ENCODE measurements at regions not wholly inside any gene's neighbourhood (a gene's known extent, or its start where the extent isn't known, plus 50 kb on each side); places are given as distances from the start of the nearest gene placed in this dataset.

GRCh38 chr5:43900974-43901373 is 298.0 kb downstream of the NNT start:
- Mint-ChIP-seq H3K27me3 (no peaks in the 10 kb centered on the region), H3K9me3 (ENCODE audit: low read depth) (no peaks in the 10 kb centered on the region), H3K4me3 (no peak overlapping the region), H3K27ac (no peak overlapping the region), H3K4me1 (no peaks in the 10 kb centered on the region), H3K36me3 (ENCODE audit: low read depth) (no peaks in the 10 kb centered on the region)
- ATAC-seq, result no peak
- intact Hi-C loops (cut with DNase I, micrococcal nuclease), result no loop called here
- CTCF ChIA-PET, result interaction anchor here (1.4 kb wide), 1 partner anchor 12 kb away, joined by 3 read pairs; no protein-coding TSS in a partner anchor
- DNase-seq, result no peak
- POLR2A ChIA-PET, result no interaction called here

- ChIA-PET POLR2A (no interaction called here), CTCF (no interaction called here)
- no peaks in the 10 kb centered on the region for H3K9me3 Mint-ChIP-seq (ENCODE audit: low read depth)
- H3K36me3 Mint-ChIP-seq (ENCODE audit: low read depth), result no peaks in the 10 kb centered on the region
- intact Hi-C loops (cut with DNase I, micrococcal nuclease), result no loop called here
- no peak overlapping the region for H3K27ac Mint-ChIP-seq
- ATAC-seq (no peak), DNase-seq (no peak)
- no peaks in the 10 kb centered on the region for H3K4me1 Mint-ChIP-seq
- no peak overlapping the region for H3K4me3 Mint-ChIP-seq
- H3K27me3 Mint-ChIP-seq, result no peaks in the 10 kb centered on the region
These were observed 292.9 kb downstream of the NNT start for GRCh38 chr5:43895876-43896275.

- Mint-ChIP-seq H3K27me3 (no peaks in the 10 kb centered on the region), H3K9me3 (ENCODE audit: low read depth) (no peaks in the 10 kb centered on the region), H3K4me1 (no peaks in the 10 kb centered on the region), H3K36me3 (ENCODE audit: low read depth) (no peaks in the 10 kb centered on the region), H3K4me3 (no peak overlapping the region), H3K27ac (no peak overlapping the region)
- no peak for DNase-seq
- CTCF ChIA-PET, result no interaction called here
- ATAC-seq, result no peak
- intact Hi-C loops (cut with DNase I, micrococcal nuclease), result no loop called here
- POLR2A ChIA-PET, result no interaction called here
These were observed 291.1 kb downstream of the NNT start for GRCh38 chr5:43893951-43894684.

- DNase-seq (no peak), ATAC-seq (no peak)
- no peaks in the 10 kb centered on the region for H3K36me3 Mint-ChIP-seq (ENCODE audit: low read depth)
- no peaks in the 10 kb centered on the region for H3K4me1 Mint-ChIP-seq
- ChIA-PET POLR2A (no interaction called here), CTCF (no interaction called here)
- no peaks in the 10 kb centered on the region for H3K27me3 Mint-ChIP-seq
- intact Hi-C loops (cut with DNase I, micrococcal nuclease), result no loop called here
- no peaks in the 10 kb centered on the region for H3K9me3 Mint-ChIP-seq (ENCODE audit: low read depth)
- no peak overlapping the region for H3K4me3 Mint-ChIP-seq
- no peak overlapping the region for H3K27ac Mint-ChIP-seq
These were observed 288.1 kb downstream of the NNT start for GRCh38 chr5:43891112-43891511.

GRCh38 chr5:43889233-43889632 is 286.3 kb downstream of the NNT start:
- Mint-ChIP-seq H3K36me3 (ENCODE audit: low read depth) (no peaks in the 10 kb centered on the region), H3K27ac (no peak overlapping the region), H3K4me1 (no peaks in the 10 kb centered on the region), H3K9me3 (ENCODE audit: low read depth) (no peaks in the 10 kb centered on the region), H3K4me3 (no peak overlapping the region), H3K27me3 (no peaks in the 10 kb centered on the region)
- intact Hi-C loops (cut with DNase I, micrococcal nuclease), result no loop called here
- ChIA-PET CTCF (interaction anchor here (0.8 kb wide), 1 partner anchor 11 kb away, joined by 3 read pairs; no protein-coding TSS in a partner anchor), POLR2A (no interaction called here)
- DNase-seq (no peak), ATAC-seq (no peak)

GRCh38 chr5:43875741-43876140 is 272.8 kb downstream of the NNT start:
- Mint-ChIP-seq H3K27ac (no peak overlapping the region), H3K36me3 (ENCODE audit: low read depth) (no peaks in the 10 kb centered on the region), H3K27me3 (no peaks in the 10 kb centered on the region), H3K9me3 (ENCODE audit: low read depth) (no peaks in the 10 kb centered on the region), H3K4me1 (no peaks in the 10 kb centered on the region), H3K4me3 (no peak overlapping the region)
- DNase-seq (no peak), ATAC-seq (no peak)
- ChIA-PET POLR2A (no interaction called here), CTCF (no interaction called here)
- intact Hi-C loops (cut with DNase I, micrococcal nuclease), result no loop called here

GRCh38 chr5:43874772-43875171 is 271.8 kb downstream of the NNT start:
- Mint-ChIP-seq H3K36me3 (ENCODE audit: low read depth) (no peaks in the 10 kb centered on the region), H3K9me3 (ENCODE audit: low read depth) (no peaks in the 10 kb centered on the region), H3K27ac (no peak overlapping the region), H3K4me1 (no peaks in the 10 kb centered on the region), H3K4me3 (no peak overlapping the region), H3K27me3 (no peaks in the 10 kb centered on the region)
- intact Hi-C loops (cut with DNase I, micrococcal nuclease), result no loop called here
- CTCF ChIA-PET, result no interaction called here
- POLR2A ChIA-PET, result no interaction called here
- no peak for ATAC-seq
- no peak for DNase-seq

GRCh38 chr5:43873791-43874190 is 270.8 kb downstream of the NNT start:
- no peak for DNase-seq
- POLR2A ChIA-PET, result no interaction called here
- H3K36me3 Mint-ChIP-seq (ENCODE audit: low read depth), result no peaks in the 10 kb centered on the region
- H3K4me1 Mint-ChIP-seq, result no peaks in the 10 kb centered on the region
- H3K4me3 Mint-ChIP-seq, result no peak overlapping the region
- no peaks in the 10 kb centered on the region for H3K27me3 Mint-ChIP-seq
- no peaks in the 10 kb centered on the region for H3K9me3 Mint-ChIP-seq (ENCODE audit: low read depth)
- no peak for ATAC-seq
- H3K27ac Mint-ChIP-seq, result no peak overlapping the region
- CTCF ChIA-PET, result no interaction called here
- intact Hi-C loops (cut with DNase I, micrococcal nuclease), result no loop called here

- H3K4me1 Mint-ChIP-seq, result no peaks in the 10 kb centered on the region
- H3K27me3 Mint-ChIP-seq, result no peaks in the 10 kb centered on the region
- CTCF ChIA-PET, result no interaction called here
- H3K9me3 Mint-ChIP-seq (ENCODE audit: low read depth), result no peaks in the 10 kb centered on the region
- no peaks in the 10 kb centered on the region for H3K36me3 Mint-ChIP-seq (ENCODE audit: low read depth)
- no peak overlapping the region for H3K27ac Mint-ChIP-seq
- ATAC-seq (no peak), DNase-seq (no peak)
- H3K4me3 Mint-ChIP-seq, result no peak overlapping the region
- POLR2A ChIA-PET, result no interaction called here
- intact Hi-C loops (cut with DNase I, micrococcal nuclease), result no loop called here
These were observed 256.3 kb downstream of the NNT start for GRCh38 chr5:43859309-43859708.

GRCh38 chr5:43855452-43855851 is 252.5 kb downstream of the NNT start:
- POLR2A ChIA-PET, result no interaction called here

GRCh38 chr5:43854697-43855292 is 251.8 kb downstream of the NNT start:
- Mint-ChIP-seq H3K27ac (no peak overlapping the region), H3K27me3 (peaks cover 3% of the 10 kb centered on the region), H3K36me3 (ENCODE audit: low read depth) (no peaks in the 10 kb centered on the region), H3K4me1 (no peaks in the 10 kb centered on the region), H3K4me3 (no peak overlapping the region), H3K9me3 (ENCODE audit: low read depth) (peaks cover 4% of the 10 kb centered on the region)
- intact Hi-C loops (cut with DNase I, micrococcal nuclease), result no loop called here
- ChIA-PET POLR2A (no interaction called here), CTCF (no interaction called here)
- no peak for DNase-seq
- no peak for ATAC-seq

More at GRCh38 chr5:43855452-43855851, 252.5 kb downstream of the NNT start:
- no peak for ATAC-seq
- H3K4me3 Mint-ChIP-seq, result no peak overlapping the region
- CTCF ChIA-PET, result no interaction called here
- no peak overlapping the region for H3K27ac Mint-ChIP-seq
- H3K27me3 Mint-ChIP-seq, result no peaks in the 10 kb centered on the region
- no peak for DNase-seq
- intact Hi-C loops (cut with DNase I, micrococcal nuclease), result no loop called here
- H3K4me1 Mint-ChIP-seq, result no peaks in the 10 kb centered on the region
- peaks cover 2% of the 10 kb centered on the region for H3K9me3 Mint-ChIP-seq (ENCODE audit: low read depth)
- H3K36me3 Mint-ChIP-seq (ENCODE audit: low read depth), result no peaks in the 10 kb centered on the region

GRCh38 chr5:43852279-43852678 is 249.3 kb downstream of the NNT start:
- peaks cover 3% of the 10 kb centered on the region for H3K27me3 Mint-ChIP-seq
- DNase-seq (no peak), ATAC-seq (no peak)
- no peak overlapping the region for H3K27ac Mint-ChIP-seq
- CTCF ChIA-PET, result no interaction called here
- intact Hi-C loops (cut with DNase I, micrococcal nuclease), result no loop called here
- H3K4me3 Mint-ChIP-seq, result no peak overlapping the region
- peaks cover 4% of the 10 kb centered on the region for H3K9me3 Mint-ChIP-seq (ENCODE audit: low read depth)
- POLR2A ChIA-PET, result no interaction called here
- no peaks in the 10 kb centered on the region for H3K36me3 Mint-ChIP-seq (ENCODE audit: low read depth)
- H3K4me1 Mint-ChIP-seq, result no peaks in the 10 kb centered on the region

All from activated CD4-positive, alpha-beta T cell treated with anti-CD3 and anti-CD28 coated beads for 36 hours (primary cell).